Lower leg skin (tissue), 3 donors: ENCODE measurements at regions not wholly inside any gene's neighbourhood (a gene's known extent, or its start where the extent isn't known, plus 50 kb on each side); places are given as distances from the start of the nearest gene placed in this dataset.

Experiments
- CTCF ChIP-seq, 3 donors: fragments of 450-650 bp; IDR thresholded peaks; one replicate each; pipeline ENCODE4 v1.5.1; 2016; ENCODE audit warnings: antibody characterized with exemption in 3 of 3, mild to moderate bottlenecking in 3 of 3, moderate library complexity in 2 of 3
- POLR2A ChIP-seq, 2 donors: fragments of 450-650 bp; IDR thresholded peaks; one replicate each; pipeline ENCODE4 v1.6.1; 2016 to 2017; ENCODE audit warnings: antibody characterized with exemption in 2 of 2, mild to moderate bottlenecking in 1 of 2, moderate library complexity in 1 of 2

DNA sequence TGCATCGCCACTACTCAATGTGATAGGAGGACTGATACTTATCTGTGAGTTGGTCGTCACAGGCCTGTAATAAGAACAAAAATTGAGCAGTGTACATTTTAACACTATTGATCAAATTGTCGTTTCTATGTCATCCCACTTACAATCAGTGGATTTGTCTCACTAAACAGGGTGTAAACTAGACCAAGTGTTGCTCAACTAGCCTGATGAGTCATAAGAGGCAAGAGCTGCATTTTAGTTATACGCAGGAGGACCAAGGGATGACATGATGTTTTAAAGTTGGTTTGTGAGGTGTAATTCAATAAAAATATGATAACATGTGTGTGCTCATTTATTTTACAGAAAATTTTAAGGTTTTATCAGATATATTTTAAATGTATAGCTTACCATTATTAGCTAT, 1239.2 kb downstream of the REEP3 start:
- TF ChIP-seq CTCF (IDR thresholded peaks at IDR 0.05) (no peak), POLR2A (IDR thresholded peaks at IDR 0.05) (no peak)
